ENCODE measurements at regions not wholly inside any gene's neighbourhood (a gene's known extent, or its start where the extent isn't known, plus 50 kb on each side); places are given as distances from the start of the nearest gene placed in this dataset.
A peak's percentile ranks its signal among the peaks of the same experiment; 100 is the strongest.

GRCh38 chr7:36048141-36048901 is 104.7 kb upstream of the EEPD1 start:
- no peak overlapping the region for H3K4me3 ChIP-seq
- no peaks in the 10 kb centered on the region for H3K27me3 ChIP-seq
- no peaks in the 10 kb centered on the region for H3K36me3 ChIP-seq
- peak overlapping the region in 2 of 5 donors; percentile 47 to 49 for H3K27ac ChIP-seq
- intact Hi-C loops (cut with DNase I; ENCODE audit: low total_unique reads) = no loop called here
- H3K4me1 ChIP-seq = peaks cover 0 to 28% (median 17%) of the 10 kb centered on the region in 4 donors
- no peaks in the 10 kb centered on the region for H3K9me3 ChIP-seq
- WGBS, 5 donors = 42 to 64% (median 48%) methylated on average over 5 of the region's 5 CpGs
- peak in 1 of 2 donors; percentile 29 for DNase-seq
- TF ChIP-seq POLR2AphosphoS5 (IDR thresholded peaks at IDR 0.05) (no peak), EP300 (IDR thresholded peaks at IDR 0.05) (no peak)

- H3K27ac ChIP-seq = no peak overlapping the region
- WGBS, 5 donors = 57 to 73% (median 68%) methylated on average over 2 of the region's 2 CpGs
- intact Hi-C loops (cut with DNase I; ENCODE audit: low total_unique reads) = no loop called here
Observed at GRCh38 chr7:36048902-36049240, 104.2 kb upstream of the EEPD1 start.

GRCh38 chr7:36051501-36051900 is 101.6 kb upstream of the EEPD1 start:
- H3K36me3 ChIP-seq = no peaks in the 10 kb centered on the region
- H3K27me3 ChIP-seq = no peaks in the 10 kb centered on the region
- H3K9me3 ChIP-seq = no peaks in the 10 kb centered on the region
- DNase-seq = no peak
- H3K27ac ChIP-seq = no peak overlapping the region
- H3K4me3 ChIP-seq = no peak overlapping the region
- H3K4me1 ChIP-seq = peaks cover 0 to 23% (median 14%) of the 10 kb centered on the region in 4 donors
- intact Hi-C loops (cut with DNase I; ENCODE audit: low total_unique reads) = no loop called here
- TF ChIP-seq POLR2AphosphoS5 (IDR thresholded peaks at IDR 0.05) = no peak
- no peak for TF ChIP-seq EP300 (IDR thresholded peaks at IDR 0.05)
- TF ChIP-seq, protein P1, sequence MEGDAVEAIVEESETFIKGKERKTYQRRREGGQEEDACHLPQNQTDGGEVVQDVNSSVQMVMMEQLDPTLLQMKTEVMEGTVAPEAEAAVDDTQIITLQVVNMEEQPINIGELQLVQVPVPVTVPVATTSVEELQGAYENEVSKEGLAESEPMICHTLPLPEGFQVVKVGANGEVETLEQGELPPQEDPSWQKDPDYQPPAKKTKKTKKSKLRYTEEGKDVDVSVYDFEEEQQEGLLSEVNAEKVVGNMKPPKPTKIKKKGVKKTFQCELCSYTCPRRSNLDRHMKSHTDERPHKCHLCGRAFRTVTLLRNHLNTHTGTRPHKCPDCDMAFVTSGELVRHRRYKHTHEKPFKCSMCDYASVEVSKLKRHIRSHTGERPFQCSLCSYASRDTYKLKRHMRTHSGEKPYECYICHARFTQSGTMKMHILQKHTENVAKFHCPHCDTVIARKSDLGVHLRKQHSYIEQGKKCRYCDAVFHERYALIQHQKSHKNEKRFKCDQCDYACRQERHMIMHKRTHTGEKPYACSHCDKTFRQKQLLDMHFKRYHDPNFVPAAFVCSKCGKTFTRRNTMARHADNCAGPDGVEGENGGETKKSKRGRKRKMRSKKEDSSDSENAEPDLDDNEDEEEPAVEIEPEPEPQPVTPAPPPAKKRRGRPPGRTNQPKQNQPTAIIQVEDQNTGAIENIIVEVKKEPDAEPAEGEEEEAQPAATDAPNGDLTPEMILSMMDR (IDR thresholded peaks at IDR 0.05) = no peak
- TF ChIP-seq POLR2A (IDR thresholded peaks at IDR 0.05) = no peak
- 53 to 72% (median 66%) methylated on average over 4 of the region's 4 CpGs for WGBS, 5 donors

More at GRCh38 chr7:36048902-36049240, 104.2 kb upstream of the EEPD1 start:
- DNase-seq = no peak
- Histone ChIP-seq H3K9me3 (no peaks in the 10 kb centered on the region), H3K4me3 (no peak overlapping the region), H3K4me1 (peaks cover 0 to 28% (median 17%) of the 10 kb centered on the region in 4 donors), H3K36me3 (no peaks in the 10 kb centered on the region), H3K27me3 (no peaks in the 10 kb centered on the region)
- TF ChIP-seq EP300 (IDR thresholded peaks at IDR 0.05) = no peak
- no peak for TF ChIP-seq POLR2A (IDR thresholded peaks at IDR 0.05)
- TF ChIP-seq POLR2AphosphoS5 (IDR thresholded peaks at IDR 0.05) = no peak
- TF ChIP-seq, protein P1 (IDR thresholded peaks at IDR 0.05) = no peak

GRCh38 chr7:36053589-36053988 is 99.5 kb upstream of the EEPD1 start:
- Histone ChIP-seq H3K27me3 (no peaks in the 10 kb centered on the region), H3K4me3 (no peak overlapping the region), H3K4me1 (peaks cover 0 to 6% (median 6%) of the 10 kb centered on the region in 4 donors), H3K9me3 (no peaks in the 10 kb centered on the region), H3K36me3 (no peaks in the 10 kb centered on the region), H3K27ac (no peak overlapping the region)
- 59 to 84% (median 73%) methylated on average over 3 of the region's 3 CpGs for WGBS, 5 donors
- intact Hi-C loops (cut with DNase I; ENCODE audit: low total_unique reads) = no loop called here
- TF ChIP-seq POLR2A (IDR thresholded peaks at IDR 0.05) (no peak), EP300 (IDR thresholded peaks at IDR 0.05) (no peak), POLR2AphosphoS5 (IDR thresholded peaks at IDR 0.05) (no peak)
- TF ChIP-seq, protein P1 (IDR thresholded peaks at IDR 0.05) = no peak
- no peak for DNase-seq

- 68 to 80% (median 69%) methylated on average over 2 of the region's 2 CpGs for WGBS, 5 donors
- Histone ChIP-seq H3K36me3 (no peaks in the 10 kb centered on the region), H3K27ac (no peak overlapping the region), H3K4me1 (no peaks in the 10 kb centered on the region), H3K4me3 (no peak overlapping the region), H3K27me3 (no peaks in the 10 kb centered on the region), H3K9me3 (no peaks in the 10 kb centered on the region)
- DNase-seq = no peak
- intact Hi-C loops (cut with DNase I; ENCODE audit: low total_unique reads) = no loop called here
- TF ChIP-seq POLR2AphosphoS5 (IDR thresholded peaks at IDR 0.05) (no peak), EP300 (IDR thresholded peaks at IDR 0.05) (no peak), POLR2A (IDR thresholded peaks at IDR 0.05) (no peak)
- TF ChIP-seq, protein P1 (IDR thresholded peaks at IDR 0.05) = no peak
Observed at GRCh38 chr7:36054637-36055036, 98.4 kb upstream of the EEPD1 start.

Data from stomach (tissue), 8 donors.